Activated T-helper 1 cell treated with anti-CD3 and anti-CD28 coated beads, Interleukin-12 subunit alpha, Interleukin-12 subunit beta, Interleukin-2, Interleukin-4 antibody, amounts not matched to agents 30 ng/mL and 10 ng/mL and 1 ng/mL, durations not matched to agents 14 hours and 24 hours and 36 hours (primary cell): ENCODE measurements at regions not wholly inside any gene's neighbourhood (a gene's known extent, or its start where the extent isn't known, plus 50 kb on each side); places are given as distances from the start of the nearest gene placed in this dataset.
"Not testable (repeated sequence)": the region's sequence is repeated elsewhere in the genome, so short reads cannot be mapped to it uniquely, and the experiment has no call there.

Experiments
- DNase-seq: peaks from one replicate; pipeline ENCODE4 v3.0.0; 2021; ENCODE audit warnings: low spot score
- H3K27ac Mint-ChIP-seq: one replicate; pipeline ENCODE4 v1.8.0; 2021; ENCODE audit warnings: mild to moderate bottlenecking, mixed read lengths
- H3K27me3 Mint-ChIP-seq: one replicate; pipeline ENCODE4 v1.8.0; 2022; ENCODE audit warnings: mild to moderate bottlenecking, moderate library complexity, mixed read lengths; ENCODE audit not compliant: insufficient read depth
- H3K36me3 Mint-ChIP-seq: one replicate; pipeline ENCODE4 v1.8.0; 2021; ENCODE audit warnings: low read depth, mixed read lengths
- H3K4me1 Mint-ChIP-seq: one replicate; pipeline ENCODE4 v1.8.0; 2021; ENCODE audit warnings: low read depth, mixed read lengths
- H3K4me3 Mint-ChIP-seq: one replicate; pipeline ENCODE4 v1.8.0; 2021; ENCODE audit warnings: mild to moderate bottlenecking, moderate library complexity, mixed read lengths
- H3K9me3 Mint-ChIP-seq: one replicate; pipeline ENCODE4 v1.8.0; 2021; ENCODE audit warnings: mixed read lengths
- intact Hi-C: fragments of 100-400 bp; cut with micrococcal nuclease; formaldehyde crosslinking; loops from one replicate; pipeline ENCODE4 v1.15.1; 2024

- intact Hi-C loops = no loop called here
- DNase-seq = no peak
- H3K27me3 Mint-ChIP-seq = no peaks in the 10 kb centered on the region
- no peak overlapping the region for H3K27ac Mint-ChIP-seq
- no peak overlapping the region for H3K4me3 Mint-ChIP-seq
- no peaks in the 10 kb centered on the region for H3K36me3 Mint-ChIP-seq
- no peaks in the 10 kb centered on the region for H3K4me1 Mint-ChIP-seq
- no peaks in the 10 kb centered on the region for H3K9me3 Mint-ChIP-seq
Observed at GRCh38 chr2:23036629-23037028, 348.4 kb upstream of the KLHL29 start.

- intact Hi-C loops = no loop called here
- no peaks in the 10 kb centered on the region for H3K9me3 Mint-ChIP-seq
Observed at GRCh38 chr2:23037596-23037995, 347.4 kb upstream of the KLHL29 start.

GRCh38 chr2:23041443-23041842 lies 343.5 kb upstream of the KLHL29 start:
- Mint-ChIP-seq H3K27me3 (no peaks in the 10 kb centered on the region), H3K36me3 (no peaks in the 10 kb centered on the region), H3K9me3 (no peaks in the 10 kb centered on the region)

More at GRCh38 chr2:23037596-23037995, 347.4 kb upstream of the KLHL29 start:
- no peak overlapping the region for H3K4me3 Mint-ChIP-seq
- H3K36me3 Mint-ChIP-seq = no peaks in the 10 kb centered on the region
- H3K27me3 Mint-ChIP-seq = no peaks in the 10 kb centered on the region
- no peak for DNase-seq
- no peak overlapping the region for H3K27ac Mint-ChIP-seq
- no peaks in the 10 kb centered on the region for H3K4me1 Mint-ChIP-seq

GRCh38 chr2:23042216-23042906 lies 342.6 kb upstream of the KLHL29 start:
- no peaks in the 10 kb centered on the region for H3K36me3 Mint-ChIP-seq
- no peaks in the 10 kb centered on the region for H3K9me3 Mint-ChIP-seq
- intact Hi-C loops = no loop called here
- H3K27ac Mint-ChIP-seq = no peak overlapping the region
- no peaks in the 10 kb centered on the region for H3K4me1 Mint-ChIP-seq
- no peak for DNase-seq
- H3K27me3 Mint-ChIP-seq = no peaks in the 10 kb centered on the region
- H3K4me3 Mint-ChIP-seq = no peak overlapping the region

More at GRCh38 chr2:23041443-23041842, 343.5 kb upstream of the KLHL29 start:
- H3K27ac Mint-ChIP-seq = no peak overlapping the region
- DNase-seq = no peak
- no peak overlapping the region for H3K4me3 Mint-ChIP-seq
- H3K4me1 Mint-ChIP-seq = no peaks in the 10 kb centered on the region
- intact Hi-C loops = no loop called here

GRCh38 chr2:23050388-23050787 lies 334.6 kb upstream of the KLHL29 start:
- no peaks in the 10 kb centered on the region for H3K9me3 Mint-ChIP-seq
- H3K4me1 Mint-ChIP-seq = no peaks in the 10 kb centered on the region
- DNase-seq = no peak
- H3K27ac Mint-ChIP-seq = no peak overlapping the region
- intact Hi-C loops = no loop called here
- no peaks in the 10 kb centered on the region for H3K36me3 Mint-ChIP-seq
- H3K4me3 Mint-ChIP-seq = no peak overlapping the region
- H3K27me3 Mint-ChIP-seq = no peaks in the 10 kb centered on the region

GRCh38 chr2:23053601-23054000 lies 331.4 kb upstream of the KLHL29 start:
- no peak for DNase-seq
- intact Hi-C loops = no loop called here
- Mint-ChIP-seq H3K27ac (no peak overlapping the region), H3K4me1 (no peaks in the 10 kb centered on the region), H3K36me3 (no peaks in the 10 kb centered on the region), H3K27me3 (no peaks in the 10 kb centered on the region), H3K4me3 (no peak overlapping the region), H3K9me3 (no peaks in the 10 kb centered on the region)

- no peaks in the 10 kb centered on the region for H3K36me3 Mint-ChIP-seq
- H3K27me3 Mint-ChIP-seq = no peaks in the 10 kb centered on the region
- H3K4me1 Mint-ChIP-seq = no peaks in the 10 kb centered on the region
- H3K9me3 Mint-ChIP-seq = no peaks in the 10 kb centered on the region
- no peak overlapping the region for H3K4me3 Mint-ChIP-seq
- no peak for DNase-seq
- H3K27ac Mint-ChIP-seq = no peak overlapping the region
- intact Hi-C loops = no loop called here
Observed at GRCh38 chr2:23055251-23055650, 329.7 kb upstream of the KLHL29 start.

GRCh38 chr2:23056846-23057245 lies 328.1 kb upstream of the KLHL29 start:
- intact Hi-C loops, H3K27ac Mint-ChIP-seq, H3K9me3 Mint-ChIP-seq, DNase-seq, H3K27me3 Mint-ChIP-seq, H3K4me3 Mint-ChIP-seq, H3K4me1 Mint-ChIP-seq, H3K36me3 Mint-ChIP-seq: not testable (repeated sequence)

GRCh38 chr2:23058435-23058834 lies 326.5 kb upstream of the KLHL29 start:
- no peak for DNase-seq
- Mint-ChIP-seq H3K4me1 (no peaks in the 10 kb centered on the region), H3K36me3 (no peaks in the 10 kb centered on the region), H3K9me3 (no peaks in the 10 kb centered on the region), H3K4me3 (no peak overlapping the region), H3K27me3 (no peaks in the 10 kb centered on the region), H3K27ac (no peak overlapping the region)
- intact Hi-C loops = no loop called here

- Mint-ChIP-seq H3K9me3 (no peaks in the 10 kb centered on the region), H3K27ac (no peak overlapping the region), H3K4me3 (no peak overlapping the region), H3K36me3 (no peaks in the 10 kb centered on the region), H3K4me1 (no peaks in the 10 kb centered on the region), H3K27me3 (no peaks in the 10 kb centered on the region)
- DNase-seq = no peak
- intact Hi-C loops = no loop called here
Observed at GRCh38 chr2:23065210-23065609, 319.8 kb upstream of the KLHL29 start.

- intact Hi-C loops = no loop called here
- no peak for DNase-seq
- H3K9me3 Mint-ChIP-seq = no peaks in the 10 kb centered on the region
- H3K27me3 Mint-ChIP-seq = peaks cover 1% of the 10 kb centered on the region
- H3K4me1 Mint-ChIP-seq = no peaks in the 10 kb centered on the region
- H3K27ac Mint-ChIP-seq = no peak overlapping the region
- H3K4me3 Mint-ChIP-seq = no peak overlapping the region
- H3K36me3 Mint-ChIP-seq = no peaks in the 10 kb centered on the region
Observed at GRCh38 chr2:23065936-23066335, 319.0 kb upstream of the KLHL29 start.

- Mint-ChIP-seq H3K4me1 (no peaks in the 10 kb centered on the region), H3K36me3 (no peaks in the 10 kb centered on the region), H3K27me3 (peaks cover 2% of the 10 kb centered on the region), H3K27ac (no peak overlapping the region), H3K4me3 (no peak overlapping the region), H3K9me3 (no peaks in the 10 kb centered on the region)
- no peak for DNase-seq
- intact Hi-C loops = no loop called here
Observed at GRCh38 chr2:23066686-23067085, 318.3 kb upstream of the KLHL29 start.

- no peaks in the 10 kb centered on the region for H3K9me3 Mint-ChIP-seq
Observed at GRCh38 chr2:23069156-23069555, 315.8 kb upstream of the KLHL29 start.

GRCh38 chr2:23069923-23070322 lies 315.1 kb upstream of the KLHL29 start:
- Mint-ChIP-seq H3K27ac (no peak overlapping the region), H3K9me3 (no peaks in the 10 kb centered on the region), H3K36me3 (no peaks in the 10 kb centered on the region), H3K4me1 (no peaks in the 10 kb centered on the region), H3K27me3 (peaks cover 2% of the 10 kb centered on the region), H3K4me3 (no peak overlapping the region)
- intact Hi-C loops = no loop called here
- no peak for DNase-seq

More at GRCh38 chr2:23069156-23069555, 315.8 kb upstream of the KLHL29 start:
- Mint-ChIP-seq H3K4me3 (no peak overlapping the region), H3K4me1 (no peaks in the 10 kb centered on the region), H3K36me3 (no peaks in the 10 kb centered on the region), H3K27me3 (peaks cover 2% of the 10 kb centered on the region), H3K27ac (no peak overlapping the region)
- DNase-seq = no peak
- intact Hi-C loops = no loop called here
